NCI-H748 (cell line): ENCODE measurements at regions not wholly inside any gene's neighbourhood (a gene's known extent, or its start where the extent isn't known, plus 50 kb on each side); places are given as distances from the start of the nearest gene placed in this dataset.
A peak's percentile ranks its signal among the peaks of the same experiment; 100 is the strongest.

Experiments
- DNase-seq: peaks from one replicate; lab custom pipeline; 2025; ENCODE audit not compliant: unreplicated experiment; lab: John Stamatoyannopoulos, UW

DNA sequence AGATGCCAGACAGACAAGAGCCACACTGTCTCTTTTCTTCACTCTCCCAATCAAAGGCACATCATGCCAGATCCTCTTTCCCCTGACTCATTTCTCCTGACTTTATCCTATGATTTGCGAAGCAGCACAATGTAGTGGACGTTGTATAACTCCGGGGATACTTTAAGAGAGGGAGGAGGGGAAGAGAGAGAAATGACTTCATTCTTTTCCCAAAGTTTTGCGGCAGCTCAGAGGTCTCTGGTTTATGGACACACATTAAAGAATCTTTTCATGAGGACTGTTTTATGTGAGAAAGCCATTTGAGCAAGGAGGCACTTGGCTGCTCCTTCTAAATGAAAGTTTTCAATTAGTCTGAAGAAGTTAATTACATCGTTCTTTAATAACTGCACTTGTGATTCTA lies 75.1 kb upstream of the MC3R start:
- no peak for DNase-seq

GRCh38 chr20:56174416-56174815 lies 74.1 kb upstream of the MC3R start:
- DNase-seq: no peak

DNA sequence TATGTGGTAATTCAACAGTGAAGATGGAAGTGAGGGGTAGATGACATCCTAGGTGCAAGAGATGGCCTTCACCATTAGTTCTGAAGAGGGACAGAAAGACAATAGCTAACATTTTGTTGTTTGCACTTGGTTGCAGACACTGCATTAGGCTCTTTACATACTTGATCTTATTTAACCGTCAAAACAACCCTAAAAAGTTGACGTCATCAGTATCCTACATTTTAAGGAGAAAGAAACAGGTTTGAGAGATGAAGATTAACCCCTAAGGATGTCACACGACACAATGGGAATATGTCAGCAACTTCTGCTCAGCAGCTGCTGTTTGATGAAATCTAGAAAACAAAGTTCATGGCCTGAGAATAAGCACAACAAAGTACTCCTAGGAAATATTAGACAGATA lies 72.6 kb upstream of the MC3R start:
- no peak for DNase-seq

DNA sequence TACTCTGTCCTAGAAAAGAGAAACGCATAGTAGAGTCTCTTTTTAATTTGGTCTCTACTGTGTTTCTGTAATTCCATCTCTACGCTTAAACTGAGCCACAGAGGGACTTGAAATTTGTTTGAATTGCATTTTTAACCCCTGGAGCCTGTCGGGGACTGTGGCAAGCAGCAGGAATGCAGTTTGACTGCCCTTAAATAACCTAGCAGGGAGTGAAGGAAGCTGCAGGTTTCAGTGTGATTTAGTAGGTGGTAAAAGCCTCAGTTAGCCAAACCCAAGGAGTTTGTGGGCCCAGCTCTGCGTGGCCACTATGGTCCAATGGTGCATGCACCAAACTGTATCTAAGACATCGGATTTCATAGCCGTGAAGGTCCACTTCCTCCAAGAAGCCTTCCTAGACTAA lies 70.3 kb upstream of the MC3R start:
- DNase-seq: no peak

- DNase-seq: no peak
Observed at GRCh38 chr20:56179051-56179450, 69.5 kb upstream of the MC3R start.

GRCh38 chr20:56181583-56181982 lies 66.9 kb upstream of the MC3R start:
- DNase-seq: peak; percentile 28

GRCh38 chr20:56187534-56188165 lies 60.9 kb upstream of the MC3R start:
- DNase-seq: peak; percentile 95

DNA sequence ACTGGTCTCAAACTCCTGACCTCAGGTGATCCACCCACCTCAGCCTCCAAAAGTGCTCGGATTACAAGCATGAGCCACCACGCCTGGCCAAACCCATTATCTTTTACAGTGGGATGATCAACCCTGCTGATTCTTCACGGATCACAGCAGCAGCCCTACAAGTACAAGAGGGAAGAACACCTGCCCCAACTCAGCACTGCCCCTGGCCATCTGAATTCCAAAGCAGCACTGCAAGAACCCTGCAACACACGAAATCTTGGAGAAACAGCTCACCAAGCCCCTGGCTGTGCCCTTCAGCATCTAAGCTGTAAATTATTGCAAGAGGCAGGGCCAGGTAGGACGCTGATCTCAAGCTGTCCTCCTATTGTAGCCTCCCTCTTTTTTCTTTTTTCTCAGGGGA lies 54.5 kb upstream of the MC3R start:
- no peak for DNase-seq

- no peak for DNase-seq
Observed at GRCh38 chr20:56195946-56196345, 52.6 kb upstream of the MC3R start.
